H9 (cell line): ENCODE measurements at regions not wholly inside any gene's neighbourhood (a gene's known extent, or its start where the extent isn't known, plus 50 kb on each side); places are given as distances from the start of the nearest gene placed in this dataset.

ENCODE experiments used
- DNase-seq: peaks from one replicate; pipeline ENCODE4 v3.0.0-alpha.2; 2017
- H2AFZ ChIP-seq: one replicate; pipeline ENCODE4 v1.6.1; 2013; ENCODE audit warnings: mild to moderate bottlenecking, low read length, control low read depth, moderate library complexity
- H2AK5ac ChIP-seq: 2 replicates; pipeline ENCODE4 v1.6.1; 2013; ENCODE audit warnings: low read length, control low read depth, mixed read lengths; ENCODE audit not compliant: insufficient read length
- H2BK120ac ChIP-seq: one replicate; pipeline ENCODE4 v1.6.1; 2013; ENCODE audit warnings: low read depth, mild to moderate bottlenecking, low read length, control low read depth, inconsistent platforms; ENCODE audit not compliant: poor library complexity, severe bottlenecking
- H2BK12ac ChIP-seq: 2 replicates; pipeline ENCODE4 v1.6.1; 2013; ENCODE audit warnings: low read length, control low read depth, mixed read lengths, low read depth; ENCODE audit not compliant: insufficient read length
- H2BK15ac ChIP-seq: 2 replicates; pipeline ENCODE4 v1.6.1; 2013; ENCODE audit warnings: low read depth, low read length, control low read depth
- H2BK20ac ChIP-seq: one replicate; pipeline ENCODE4 v1.6.1; 2013; ENCODE audit warnings: low read depth, mild to moderate bottlenecking, low read length, control low read depth, inconsistent platforms; ENCODE audit not compliant: poor library complexity, severe bottlenecking
- H2BK5ac ChIP-seq: 2 replicates; pipeline ENCODE4 v1.6.1; 2013; ENCODE audit warnings: low read length, control low read depth, mixed read lengths; ENCODE audit not compliant: insufficient read length
- H3K14ac ChIP-seq: 2 replicates; pipeline ENCODE4 v1.6.1; 2013; ENCODE audit warnings: low read length, control low read depth; ENCODE audit not compliant: insufficient read depth
- H3K18ac ChIP-seq: 2 replicates; pipeline ENCODE4 v1.6.1; 2013; ENCODE audit warnings: low read depth, mild to moderate bottlenecking, mixed read lengths, low read length, control low read depth; ENCODE audit not compliant: insufficient read length
- H3K23ac ChIP-seq: 2 replicates; pipeline ENCODE4 v1.6.1; 2013; ENCODE audit warnings: low read length, control low read depth, mixed read lengths, low read depth; ENCODE audit not compliant: insufficient read length
- H3K23me2 ChIP-seq: 2 replicates; pipeline ENCODE4 v1.6.1; 2013; ENCODE audit warnings: low read depth, mild to moderate bottlenecking, mixed read lengths, low read length, control low read depth; ENCODE audit not compliant: insufficient read length, poor library complexity, severe bottlenecking
- H3K27ac ChIP-seq: 2 replicates; pipeline ENCODE4 v1.5.1; 2013; ENCODE audit warnings: low read length, control low read depth, mixed read lengths, low read depth; ENCODE audit not compliant: insufficient read length
- H3K27me3 ChIP-seq: 2 replicates; pipeline ENCODE4 v1.6.1; 2013; ENCODE audit warnings: low read length, control low read depth, inconsistent platforms; ENCODE audit not compliant: insufficient read depth
- H3K4ac ChIP-seq: 2 replicates; pipeline ENCODE4 v1.6.1; 2013; ENCODE audit warnings: low read depth, mild to moderate bottlenecking, control low read depth, inconsistent platforms, low read length, moderate library complexity
- H3K4me1 ChIP-seq: 2 replicates; pipeline ENCODE4 v1.6.1; 2013; ENCODE audit warnings: low read length, control low read depth, inconsistent platforms; ENCODE audit not compliant: insufficient read depth
- H3K4me2 ChIP-seq: 2 replicates; pipeline ENCODE4 v1.6.1; 2013; ENCODE audit warnings: low read length, control low read depth, mixed read lengths; ENCODE audit not compliant: insufficient read length, insufficient read depth
- H3K56ac ChIP-seq: 2 replicates; pipeline ENCODE4 v1.6.1; 2013; ENCODE audit warnings: low read depth, mild to moderate bottlenecking, mixed read lengths, low read length, control low read depth; ENCODE audit not compliant: insufficient read length
- H3K79me1 ChIP-seq: 2 replicates; pipeline ENCODE4 v1.6.1; 2013; ENCODE audit warnings: low read depth, mild to moderate bottlenecking, moderate library complexity, low read length, control low read depth, inconsistent platforms; ENCODE audit not compliant: insufficient read depth, poor library complexity, severe bottlenecking
- H3K79me2 ChIP-seq: 2 replicates; pipeline ENCODE4 v1.6.1; 2013; ENCODE audit warnings: low read length, control low read depth, inconsistent platforms; ENCODE audit not compliant: insufficient read depth
- H3K9ac ChIP-seq: 2 replicates; pipeline ENCODE4 v1.6.1; 2013; ENCODE audit warnings: low read length, control low read depth, mixed read lengths; ENCODE audit not compliant: insufficient read length; ENCODE audit errors: extremely low read depth
- H3K9me3 ChIP-seq: one replicate; pipeline ENCODE4 v1.6.1; 2013; ENCODE audit warnings: low read depth, low read length, inconsistent platforms; ENCODE audit not compliant: control insufficient read depth
- H3T11ph ChIP-seq: one replicate; pipeline ENCODE4 v1.6.1; 2013; ENCODE audit warnings: mild to moderate bottlenecking, low read length, control low read depth, inconsistent platforms
- H4K20me1 ChIP-seq: one replicate; pipeline ENCODE4 v1.6.1; 2013; ENCODE audit not compliant: control insufficient read depth, insufficient read length, insufficient read depth
- H4K5ac ChIP-seq: 2 replicates; pipeline ENCODE4 v1.6.1; 2013; ENCODE audit warnings: low read depth, mild to moderate bottlenecking, mixed read lengths, low read length, control low read depth; ENCODE audit not compliant: insufficient read length
- H4K8ac ChIP-seq: replicated peaks from 2 replicates; pipeline ENCODE4 v1.6.1; 2013; ENCODE audit warnings: low read length, control low read depth, mixed read lengths, low read depth; ENCODE audit not compliant: insufficient read length
- H4K91ac ChIP-seq: 2 replicates; pipeline ENCODE4 v1.6.1; 2013; ENCODE audit warnings: low read depth, mild to moderate bottlenecking, moderate library complexity, mixed read lengths, low read length, control low read depth; ENCODE audit not compliant: insufficient read length
- H3K27ac Mint-ChIP-seq, 3 experiments: 2 replicates in 2 of 3; 3 replicates in 1 of 3; pipeline ENCODE4 v1.8.0; 2020 to 2021; ENCODE audit warnings: mixed read lengths in 3 of 3, mild to moderate bottlenecking in 1 of 3, moderate library complexity in 1 of 3
- H3K27me3 Mint-ChIP-seq: 2 replicates; pipeline ENCODE4 v1.8.0; 2021; ENCODE audit warnings: low read depth, mild to moderate bottlenecking, moderate library complexity, mixed read lengths
- H3K36me3 Mint-ChIP-seq, 3 experiments: 2 replicates in 2 of 3; 3 replicates in 1 of 3; pipeline ENCODE4 v1.8.0; 2020 to 2021; ENCODE audit warnings: low read depth in 3 of 3, mixed read lengths in 3 of 3; ENCODE audit not compliant: insufficient read depth in 1 of 3
- H3K4me1 Mint-ChIP-seq, 2 experiments: 2 replicates each; pipeline ENCODE4 v1.8.0; 2020; ENCODE audit warnings: mixed read lengths in 2 of 2
- H3K4me3 Mint-ChIP-seq, 2 experiments: 2 replicates in 1 of 2; 3 replicates in 1 of 2; pipeline ENCODE4 v1.8.0; 2020 to 2021; ENCODE audit warnings: mild to moderate bottlenecking in 2 of 2, mixed read lengths in 2 of 2, moderate library complexity in 1 of 2
- H3K9me3 Mint-ChIP-seq, 2 experiments: 2 replicates in 1 of 2; 3 replicates in 1 of 2; pipeline ENCODE4 v1.8.0; 2020; ENCODE audit warnings: mild to moderate bottlenecking in 2 of 2, mixed read lengths in 2 of 2, moderate library complexity in 1 of 2
- CTCF ChIP-seq: fragments of 200-600 bp; sonication (generic); conservative IDR thresholded peaks from 3 replicates; pipeline ENCODE4 v1.8.0; 2021; ENCODE audit warnings: antibody characterized with exemption, mild to moderate bottlenecking
- WGBS: extraction: QIAGEN DNeasy Blood & Tissue Kit; methylation state at CpG from one replicate; pipeline ENCODE4 v1.1.7; 2013; ENCODE audit warnings: missing lambda C conversion rate, low lambda C conversion rate, mixed read lengths; ENCODE audit not compliant: insufficient read length; ENCODE audit errors: extremely low coverage; 5-methylcytosine and 5-hydroxymethylcytosine counted together

GRCh38 chr2:177072090-177072489 is 140.5 kb upstream of the HNRNPA3 start:
- no peak overlapping the region for H3K23ac ChIP-seq
- no peaks in the 10 kb centered on the region for H3K79me2 ChIP-seq
- no peak overlapping the region for H3K56ac ChIP-seq
- H3K79me1 ChIP-seq = no peaks in the 10 kb centered on the region
- H3K9me3 Mint-ChIP-seq = no peaks in the 10 kb centered on the region
- no peak overlapping the region for H2BK15ac ChIP-seq
- H2BK20ac ChIP-seq = no peak overlapping the region
- no peak overlapping the region for H4K8ac ChIP-seq
- H3K27me3 Mint-ChIP-seq = peaks cover 3% of the 10 kb centered on the region
- WGBS = no CpG with 5 or more reads among the region's 2 CpGs
- no peak overlapping the region for H3K9ac ChIP-seq
- H3K27ac Mint-ChIP-seq = no peak overlapping the region
- H3K14ac ChIP-seq = no peak overlapping the region
- no peak overlapping the region for H3T11ph ChIP-seq
- H3K4me2 ChIP-seq = no peak overlapping the region
- no peak overlapping the region for H2BK12ac ChIP-seq
- TF ChIP-seq CTCF = no peak
- H4K5ac ChIP-seq = no peak overlapping the region
- no peak overlapping the region for H3K27ac ChIP-seq
- H3K36me3 Mint-ChIP-seq = no peaks in the 10 kb centered on the region
- no peak overlapping the region for H4K91ac ChIP-seq
- H3K4me1 ChIP-seq = no peaks in the 10 kb centered on the region; the same call in 1 of the 2 replicates
- H3K4me1 Mint-ChIP-seq = peaks cover 6 to 12% of the 10 kb centered on the region in 2 experiments
- H3K4ac ChIP-seq = no peak overlapping the region
- no peak overlapping the region for H2BK5ac ChIP-seq
- H2AK5ac ChIP-seq = no peak overlapping the region
- H2BK120ac ChIP-seq = no peak overlapping the region
- H3K23me2 ChIP-seq = no peaks in the 10 kb centered on the region
- no peak overlapping the region for H3K18ac ChIP-seq
- no peaks in the 10 kb centered on the region for H4K20me1 ChIP-seq
- no peak overlapping the region for H2AFZ ChIP-seq
- H3K4me3 Mint-ChIP-seq = no peak overlapping the region
- DNase-seq = no peak
- H3K27me3 ChIP-seq = no peaks in the 10 kb centered on the region
- no peaks in the 10 kb centered on the region for H3K9me3 ChIP-seq
